Pulmonary artery endothelial cell (primary cell): ENCODE measurements at regions not wholly inside any gene's neighbourhood (a gene's known extent, or its start where the extent isn't known, plus 50 kb on each side); places are given as distances from the start of the nearest gene placed in this dataset.
"Not testable (repeated sequence)": the region's sequence is repeated elsewhere in the genome, so short reads cannot be mapped to it uniquely, and the experiment has no call there.

ENCODE experiments used
- DNase-seq: peaks from one replicate; pipeline ENCODE4 v3.0.0-alpha.2; 2011; ENCODE audit warnings: low read depth, low spot score

GRCh38 chr10:36766415-36766810 is 359.0 kb upstream of the ANKRD30A start:
- no peak for DNase-seq

GRCh38 chr10:36765782-36766414 is 359.5 kb upstream of the ANKRD30A start:
- no peak for DNase-seq

- DNase-seq, result no peak
These were observed 360.6 kb upstream of the ANKRD30A start for GRCh38 chr10:36764823-36765222.

- DNase-seq, result no peak
These were observed 364.3 kb upstream of the ANKRD30A start for GRCh38 chr10:36761121-36761520.

- no peak for DNase-seq
These were observed 366.1 kb upstream of the ANKRD30A start for GRCh38 chr10:36759141-36759805.

GRCh38 chr10:36748128-36748871 is 377.1 kb upstream of the ANKRD30A start:
- DNase-seq, result no peak

GRCh38 chr10:36739884-36740445 is 385.4 kb upstream of the ANKRD30A start:
- DNase-seq, result no peak

GRCh38 chr10:36738738-36739431 is 386.5 kb upstream of the ANKRD30A start:
- DNase-seq, result no peak

GRCh38 chr10:36736311-36736710 is 389.1 kb upstream of the ANKRD30A start:
- no peak for DNase-seq

- DNase-seq, result not testable (repeated sequence)
These were observed 390.8 kb upstream of the ANKRD30A start for GRCh38 chr10:36734590-36734989.

GRCh38 chr10:36730316-36730715 is 395.1 kb upstream of the ANKRD30A start:
- DNase-seq, result no peak

GRCh38 chr10:36728626-36729025 is 396.8 kb upstream of the ANKRD30A start:
- no peak for DNase-seq

GRCh38 chr10:36725581-36726520 is 399.5 kb upstream of the ANKRD30A start:
- DNase-seq, result no peak

GRCh38 chr10:36722777-36723176 is 402.6 kb upstream of the ANKRD30A start:
- DNase-seq, result no peak

- DNase-seq, result no peak
These were observed 403.5 kb upstream of the ANKRD30A start for GRCh38 chr10:36721871-36722270.

GRCh38 chr10:36720895-36721294 is 404.5 kb upstream of the ANKRD30A start:
- no peak for DNase-seq

- no peak for DNase-seq
These were observed 408.3 kb upstream of the ANKRD30A start for GRCh38 chr10:36717118-36717517.

- DNase-seq, result no peak
These were observed 409.1 kb upstream of the ANKRD30A start for GRCh38 chr10:36716291-36716690.

GRCh38 chr10:36712695-36713094 is 412.7 kb upstream of the ANKRD30A start:
- no peak for DNase-seq

GRCh38 chr10:36711361-36711760 is 414.0 kb upstream of the ANKRD30A start:
- DNase-seq, result no peak

- DNase-seq, result no peak
These were observed 421.3 kb upstream of the ANKRD30A start for GRCh38 chr10:36704124-36704523.
